HFFc6 (cell line): ENCODE measurements at regions not wholly inside any gene's neighbourhood (a gene's known extent, or its start where the extent isn't known, plus 50 kb on each side); places are given as distances from the start of the nearest gene placed in this dataset.

Experiments used
- DNase-seq: peaks from one replicate; pipeline ENCODE4 v3.0.0-alpha.2; 2018
- H3K27ac Mint-ChIP-seq: 2 replicates; pipeline ENCODE4 v1.8.0; 2020; ENCODE audit warnings: mild to moderate bottlenecking, mixed read lengths
- H3K27me3 Mint-ChIP-seq: 2 replicates; pipeline ENCODE4 v1.8.0; 2021; ENCODE audit warnings: mild to moderate bottlenecking, moderate library complexity, mixed read lengths; ENCODE audit not compliant: insufficient read depth
- H3K36me3 Mint-ChIP-seq: 2 replicates; pipeline ENCODE4 v1.8.0; 2021; ENCODE audit warnings: low read depth, mixed read lengths
- H3K4me1 Mint-ChIP-seq: 2 replicates; pipeline ENCODE4 v1.8.0; 2020; ENCODE audit warnings: low read depth, mixed read lengths
- H3K4me3 Mint-ChIP-seq: 2 replicates; pipeline ENCODE4 v1.8.0; 2020; ENCODE audit warnings: mild to moderate bottlenecking, moderate library complexity, mixed read lengths
- H3K9me3 Mint-ChIP-seq: 2 replicates; pipeline ENCODE4 v1.8.0; 2020; ENCODE audit warnings: mild to moderate bottlenecking, mixed read lengths
- CTCF ChIP-seq: fragments of 200-600 bp; sonication (generic); IDR thresholded peaks from 2 replicates; pipeline ENCODE4 v1.5.0; 2021; ENCODE audit warnings: antibody characterized with exemption, mild to moderate bottlenecking

DNA sequence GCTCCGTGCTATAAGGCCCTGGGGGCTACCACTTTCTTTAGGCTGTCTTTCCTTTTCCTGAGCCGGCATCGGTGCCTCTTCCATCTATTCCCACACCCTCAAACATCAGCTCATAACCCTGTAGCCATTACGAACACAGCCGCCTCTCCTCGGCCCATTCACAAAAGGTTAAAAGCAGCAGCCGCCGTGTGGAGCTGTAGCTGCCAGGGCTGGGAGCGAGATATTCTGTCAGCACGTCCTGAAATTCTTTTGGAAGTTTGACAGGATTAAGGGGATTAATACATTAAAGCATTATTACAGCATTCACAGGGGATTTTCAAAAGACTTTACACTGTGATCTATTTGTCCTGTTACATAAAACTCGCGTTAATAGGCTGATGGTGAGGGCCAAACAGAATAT lies 428.2 kb downstream of the CDK5RAP2 start:
- Mint-ChIP-seq H3K4me1 (no peaks in the 10 kb centered on the region), H3K36me3 (no peaks in the 10 kb centered on the region), H3K4me3 (no peak overlapping the region), H3K9me3 (peaks cover 42% of the 10 kb centered on the region), H3K27me3 (peaks cover 2% of the 10 kb centered on the region; the same call in 1 of the 2 replicates), H3K27ac (no peak overlapping the region)
- TF ChIP-seq CTCF, result no peak
- no peak for DNase-seq

GRCh38 chr9:120151149-120151548 lies 428.8 kb downstream of the CDK5RAP2 start:
- H3K4me1 Mint-ChIP-seq, result no peaks in the 10 kb centered on the region
- no peak overlapping the region for H3K4me3 Mint-ChIP-seq
- H3K27me3 Mint-ChIP-seq, result peaks cover 2% of the 10 kb centered on the region; the same call in 1 of the 2 replicates
- no peaks in the 10 kb centered on the region for H3K36me3 Mint-ChIP-seq
- no peak overlapping the region for H3K27ac Mint-ChIP-seq
- H3K9me3 Mint-ChIP-seq, result peaks cover 40% of the 10 kb centered on the region
- no peak for TF ChIP-seq CTCF
- DNase-seq, result no peak

DNA sequence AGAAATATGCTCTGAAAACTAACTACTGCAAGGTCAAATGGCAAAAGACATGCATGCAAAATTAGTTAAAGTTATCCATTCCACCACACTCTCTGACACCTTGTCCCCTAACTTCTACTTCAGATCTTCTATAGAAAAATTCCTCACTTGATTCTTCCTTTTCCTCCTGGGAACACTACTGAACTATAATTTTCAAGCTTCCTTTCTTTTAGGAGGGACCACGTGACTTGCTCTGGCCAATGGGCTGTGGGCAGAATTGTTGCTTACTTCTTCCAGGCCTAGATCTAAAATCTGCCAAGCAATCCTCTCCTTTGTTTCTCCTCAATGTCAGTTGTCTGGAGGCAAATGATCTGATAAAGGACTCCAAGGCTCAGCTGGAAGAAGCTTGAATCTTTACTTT lies 441.0 kb downstream of the CDK5RAP2 start:
- TF ChIP-seq CTCF, result no peak
- peaks cover 1% of the 10 kb centered on the region for H3K27me3 Mint-ChIP-seq

DNA sequence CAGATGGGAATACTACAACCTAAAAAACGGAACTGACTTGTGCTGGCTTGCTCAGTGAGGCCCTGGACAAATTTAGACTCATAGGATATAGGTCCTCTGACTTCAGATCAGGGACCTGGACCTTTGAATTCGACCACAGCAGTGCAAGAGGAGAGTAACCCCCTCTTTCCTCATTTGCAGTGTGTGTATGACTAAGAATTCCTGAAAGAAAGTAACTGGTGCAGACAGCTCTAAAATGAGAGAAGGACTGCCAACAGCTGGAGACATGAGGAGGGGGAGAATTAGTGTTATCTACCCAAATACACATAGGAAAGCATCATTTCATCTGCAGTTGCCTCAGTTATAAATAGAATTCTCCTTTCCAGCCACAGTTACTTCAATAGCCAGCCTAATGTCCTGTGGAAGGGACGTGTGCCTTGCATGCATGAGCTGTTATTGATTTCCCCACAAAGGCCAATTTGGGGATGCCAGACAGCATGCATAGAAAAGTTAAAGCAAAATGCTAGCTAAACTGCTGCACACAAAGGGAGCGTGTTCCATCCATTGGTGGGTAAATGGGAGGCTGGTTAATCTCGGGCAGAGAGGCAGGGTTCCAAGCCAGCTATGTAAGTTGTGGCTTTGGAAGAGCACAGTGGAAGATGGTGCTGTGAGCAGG lies 442.7 kb downstream of the CDK5RAP2 start:
- Mint-ChIP-seq H3K27me3 (no peaks in the 10 kb centered on the region; the same call in none of the 2 replicates), H3K9me3 (peaks cover 35% of the 10 kb centered on the region), H3K4me1 (no peaks in the 10 kb centered on the region), H3K27ac (no peak overlapping the region), H3K36me3 (no peaks in the 10 kb centered on the region), H3K4me3 (no peak overlapping the region)
- no peak for TF ChIP-seq CTCF
- DNase-seq, result no peak

More for the DNA sequence above, 441.0 kb downstream of the CDK5RAP2 start:
- DNase-seq, result no peak
- H3K4me3 Mint-ChIP-seq, result no peak overlapping the region
- no peak overlapping the region for H3K27ac Mint-ChIP-seq
- H3K36me3 Mint-ChIP-seq, result no peaks in the 10 kb centered on the region
- peaks cover 26% of the 10 kb centered on the region for H3K9me3 Mint-ChIP-seq
- no peaks in the 10 kb centered on the region for H3K4me1 Mint-ChIP-seq

GRCh38 chr9:120136696-120137095 lies 443.3 kb downstream of the CDK5RAP2 start:
- no peak overlapping the region for H3K27ac Mint-ChIP-seq
- no peak for TF ChIP-seq CTCF
- H3K4me3 Mint-ChIP-seq, result no peak overlapping the region
- H3K36me3 Mint-ChIP-seq, result no peaks in the 10 kb centered on the region
- no peak for DNase-seq
- H3K4me1 Mint-ChIP-seq, result no peaks in the 10 kb centered on the region
- no peaks in the 10 kb centered on the region; the same call in none of the 2 replicates for H3K27me3 Mint-ChIP-seq
- H3K9me3 Mint-ChIP-seq, result peaks cover 39% of the 10 kb centered on the region
